Sigmoid colon (tissue), 4 donors: ENCODE measurements at regions not wholly inside any gene's neighbourhood (a gene's known extent, or its start where the extent isn't known, plus 50 kb on each side); places are given as distances from the start of the nearest gene placed in this dataset.

Experiments used
- POLR2A ChIP-seq, 2 donors: fragments of 450-650 bp; IDR thresholded peaks; one replicate each; pipeline ENCODE4 v1.6.1; 2016; ENCODE audit warnings: antibody characterized with exemption in 2 of 2, mild to moderate bottlenecking in 2 of 2, moderate library complexity in 2 of 2
- POLR2AphosphoS5 ChIP-seq, 4 donors: sonication (generic); formaldehyde crosslinking; IDR thresholded peaks; one replicate each; pipeline ENCODE4 v1.6.1; 2017; ENCODE audit warnings: antibody characterized with exemption in 4 of 4
- TF ChIP-seq, protein P1 (sequence below), 4 experiments: fragments of 450-650 bp in 3 of 4; fragments of 200-600 bp in 1 of 4; IDR thresholded peaks; one replicate each; pipeline ENCODE4 v1.5.1; 2016 to 2019; ENCODE audit warnings: antibody characterized with exemption in 4 of 4, mild to moderate bottlenecking in 3 of 4, moderate library complexity in 2 of 4

DNA sequence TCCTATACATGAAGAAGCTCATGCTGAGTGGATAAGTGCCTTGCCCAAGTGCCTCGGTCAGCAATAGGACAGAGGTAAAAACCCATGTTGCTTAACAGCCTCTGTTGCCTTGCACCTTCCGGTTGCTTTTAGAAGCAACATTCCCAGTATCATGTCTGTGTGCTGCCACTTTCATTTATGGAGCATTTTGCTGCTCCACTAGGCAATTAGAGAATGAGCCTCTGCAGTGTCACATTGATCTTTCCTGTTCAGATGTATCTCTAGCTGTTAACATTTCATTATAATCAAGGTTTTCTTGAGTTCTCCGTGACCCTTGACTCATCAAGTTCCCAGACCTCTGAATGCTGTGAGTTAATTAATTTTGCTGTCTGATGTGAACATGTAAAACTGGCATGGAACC lies 134.5 kb upstream of the EPB41L3 start:
- TF ChIP-seq POLR2A (IDR thresholded peaks at IDR 0.05) (no peak), POLR2AphosphoS5 (IDR thresholded peaks at IDR 0.05) (no peak)
- TF ChIP-seq, protein P1, sequence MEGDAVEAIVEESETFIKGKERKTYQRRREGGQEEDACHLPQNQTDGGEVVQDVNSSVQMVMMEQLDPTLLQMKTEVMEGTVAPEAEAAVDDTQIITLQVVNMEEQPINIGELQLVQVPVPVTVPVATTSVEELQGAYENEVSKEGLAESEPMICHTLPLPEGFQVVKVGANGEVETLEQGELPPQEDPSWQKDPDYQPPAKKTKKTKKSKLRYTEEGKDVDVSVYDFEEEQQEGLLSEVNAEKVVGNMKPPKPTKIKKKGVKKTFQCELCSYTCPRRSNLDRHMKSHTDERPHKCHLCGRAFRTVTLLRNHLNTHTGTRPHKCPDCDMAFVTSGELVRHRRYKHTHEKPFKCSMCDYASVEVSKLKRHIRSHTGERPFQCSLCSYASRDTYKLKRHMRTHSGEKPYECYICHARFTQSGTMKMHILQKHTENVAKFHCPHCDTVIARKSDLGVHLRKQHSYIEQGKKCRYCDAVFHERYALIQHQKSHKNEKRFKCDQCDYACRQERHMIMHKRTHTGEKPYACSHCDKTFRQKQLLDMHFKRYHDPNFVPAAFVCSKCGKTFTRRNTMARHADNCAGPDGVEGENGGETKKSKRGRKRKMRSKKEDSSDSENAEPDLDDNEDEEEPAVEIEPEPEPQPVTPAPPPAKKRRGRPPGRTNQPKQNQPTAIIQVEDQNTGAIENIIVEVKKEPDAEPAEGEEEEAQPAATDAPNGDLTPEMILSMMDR (IDR thresholded peaks at IDR 0.05), result no peak
